Endodermal cell (in vitro differentiated cells): ENCODE measurements at regions not wholly inside any gene's neighbourhood (a gene's known extent, or its start where the extent isn't known, plus 50 kb on each side); places are given as distances from the start of the nearest gene placed in this dataset.

Source experiments
- DNase-seq: peaks from one replicate; pipeline ENCODE4 v3.0.0-alpha.2; 2017
- H3K27ac ChIP-seq: 2 replicates; pipeline ENCODE4 v1.5.1; 2013; ENCODE audit warnings: mild to moderate bottlenecking, low read depth, low read length, moderate library complexity
- H3K27me3 ChIP-seq: 2 replicates; pipeline ENCODE4 v1.6.1; 2013; ENCODE audit warnings: mild to moderate bottlenecking, low read length, moderate library complexity; ENCODE audit not compliant: insufficient read depth, control insufficient read depth, poor library complexity, severe bottlenecking
- H3K36me3 ChIP-seq: 2 replicates; pipeline ENCODE4 v1.7.0; 2013; ENCODE audit warnings: mild to moderate bottlenecking, low read length, moderate library complexity; ENCODE audit not compliant: control insufficient read depth, insufficient read depth
- H3K4me1 ChIP-seq: one replicate; pipeline ENCODE4 v1.7.0; 2013; ENCODE audit warnings: low read length; ENCODE audit not compliant: control insufficient read depth, insufficient read depth
- H3K4me3 ChIP-seq: 2 replicates; pipeline ENCODE4 v1.5.1; 2013; ENCODE audit warnings: mild to moderate bottlenecking, low read length, moderate library complexity
- H3K9ac ChIP-seq: 2 replicates; pipeline ENCODE4 v1.6.1; 2013; ENCODE audit warnings: mild to moderate bottlenecking, low read length, moderate library complexity; ENCODE audit not compliant: poor library complexity, severe bottlenecking; ENCODE audit errors: extremely low read depth
- H3K9me3 ChIP-seq: 2 replicates; pipeline ENCODE4 v1.6.1; 2013; ENCODE audit warnings: mild to moderate bottlenecking, low read length, moderate library complexity; ENCODE audit not compliant: control insufficient read depth
- H3K27ac Mint-ChIP-seq: 2 replicates; pipeline ENCODE4 v1.8.0; 2020; ENCODE audit warnings: mixed read lengths
- H3K27me3 Mint-ChIP-seq: 2 replicates; pipeline ENCODE4 v1.8.0; 2021; ENCODE audit warnings: mild to moderate bottlenecking, mixed read lengths; ENCODE audit not compliant: insufficient read depth
- H3K36me3 Mint-ChIP-seq: 2 replicates; pipeline ENCODE4 v1.8.0; 2020; ENCODE audit warnings: low read depth, mixed read lengths
- H3K4me1 Mint-ChIP-seq: 2 replicates; pipeline ENCODE4 v1.8.0; 2020; ENCODE audit warnings: mixed read lengths
- H3K4me3 Mint-ChIP-seq: 2 replicates; pipeline ENCODE4 v1.8.0; 2020; ENCODE audit warnings: mild to moderate bottlenecking, moderate library complexity, mixed read lengths
- H3K9me3 Mint-ChIP-seq: 2 replicates; pipeline ENCODE4 v1.8.0; 2020; ENCODE audit warnings: mild to moderate bottlenecking, mixed read lengths
- CTCF ChIP-seq: fragments of 200-600 bp; sonication (generic); conservative IDR thresholded peaks from 2 replicates; pipeline ENCODE4 v1.5.0; 2021; ENCODE audit warnings: antibody characterized with exemption, mild to moderate bottlenecking
- WGBS, 2 experiments: methylation state at CpG; one replicate each; pipeline versions ENCODE4 v1.1.5 to v1.1.7; 2013; ENCODE audit warnings: missing lambda C conversion rate in 2 of 2, mixed read lengths in 1 of 2; ENCODE audit not compliant: insufficient coverage in 1 of 2, insufficient read length in 1 of 2; 5-methylcytosine and 5-hydroxymethylcytosine counted together

GRCh38 chr14:101290611-101291010, 270.7 kb upstream of the DIO3 start:
- Histone ChIP-seq H3K4me3 (no peak overlapping the region), H3K4me1 (no peaks in the 10 kb centered on the region), H3K9me3 (peaks cover 38% of the 10 kb centered on the region), H3K27ac (no peak overlapping the region), H3K36me3 (peaks cover 34% of the 10 kb centered on the region), H3K9ac (no peak overlapping the region), H3K27me3 (no peaks in the 10 kb centered on the region)
- H3K36me3 Mint-ChIP-seq: peaks cover 24% of the 10 kb centered on the region
- no peak for DNase-seq
- 96 to 98% methylated on average over 4 to 6 of the region's 6 CpGs for WGBS, 2 experiments
- no peak for TF ChIP-seq CTCF
- no peak overlapping the region for H3K4me3 Mint-ChIP-seq
- H3K4me1 Mint-ChIP-seq: peaks cover 22% of the 10 kb centered on the region
- H3K27ac Mint-ChIP-seq: no peak overlapping the region
- H3K9me3 Mint-ChIP-seq: peaks cover 25% of the 10 kb centered on the region
- H3K27me3 Mint-ChIP-seq: no peaks in the 10 kb centered on the region

GRCh38 chr14:101291390-101291789, 269.9 kb upstream of the DIO3 start:
- Histone ChIP-seq H3K4me3 (no peak overlapping the region), H3K9me3 (peaks cover 46% of the 10 kb centered on the region), H3K27ac (no peak overlapping the region), H3K9ac (no peak overlapping the region), H3K27me3 (no peaks in the 10 kb centered on the region), H3K36me3 (peaks cover 42% of the 10 kb centered on the region), H3K4me1 (no peaks in the 10 kb centered on the region)
- Mint-ChIP-seq H3K27ac (no peak overlapping the region), H3K4me1 (peaks cover 19% of the 10 kb centered on the region), H3K4me3 (no peak overlapping the region), H3K36me3 (peaks cover 32% of the 10 kb centered on the region), H3K9me3 (peaks cover 33% of the 10 kb centered on the region), H3K27me3 (no peaks in the 10 kb centered on the region)
- 89 to 93% methylated on average over 2 to 3 of the region's 3 CpGs for WGBS, 2 experiments
- TF ChIP-seq CTCF: no peak
- DNase-seq: no peak

GRCh38 chr14:101292448-101292847, 268.8 kb upstream of the DIO3 start:
- Mint-ChIP-seq H3K27me3 (no peaks in the 10 kb centered on the region), H3K4me1 (peaks cover 19% of the 10 kb centered on the region), H3K27ac (no peak overlapping the region), H3K4me3 (no peak overlapping the region), H3K9me3 (peaks cover 42% of the 10 kb centered on the region), H3K36me3 (peaks cover 41% of the 10 kb centered on the region)
- Histone ChIP-seq H3K9ac (no peak overlapping the region), H3K36me3 (peaks cover 51% of the 10 kb centered on the region), H3K4me3 (no peak overlapping the region), H3K9me3 (peaks cover 56% of the 10 kb centered on the region), H3K27me3 (no peaks in the 10 kb centered on the region), H3K4me1 (no peaks in the 10 kb centered on the region), H3K27ac (no peak overlapping the region)
- DNase-seq: no peak
- TF ChIP-seq CTCF: no peak
- WGBS, 2 experiments: 88 to 97% methylated on average over 3 to 5 of the region's 5 CpGs
